DMS53 treated with DMSO at 0.1 percent for 48 hours (cell line): ENCODE measurements at regions not wholly inside any gene's neighbourhood (a gene's known extent, or its start where the extent isn't known, plus 50 kb on each side); places are given as distances from the start of the nearest gene placed in this dataset.

Experiments used
- DNase-seq: peaks from one replicate; lab custom pipeline; 2025; ENCODE audit not compliant: unreplicated experiment; lab: John Stamatoyannopoulos, UW

- DNase-seq = no peak
Measured at GRCh38 chr9:87320146-87320884, 177.4 kb upstream of the DAPK1 start.

DNA sequence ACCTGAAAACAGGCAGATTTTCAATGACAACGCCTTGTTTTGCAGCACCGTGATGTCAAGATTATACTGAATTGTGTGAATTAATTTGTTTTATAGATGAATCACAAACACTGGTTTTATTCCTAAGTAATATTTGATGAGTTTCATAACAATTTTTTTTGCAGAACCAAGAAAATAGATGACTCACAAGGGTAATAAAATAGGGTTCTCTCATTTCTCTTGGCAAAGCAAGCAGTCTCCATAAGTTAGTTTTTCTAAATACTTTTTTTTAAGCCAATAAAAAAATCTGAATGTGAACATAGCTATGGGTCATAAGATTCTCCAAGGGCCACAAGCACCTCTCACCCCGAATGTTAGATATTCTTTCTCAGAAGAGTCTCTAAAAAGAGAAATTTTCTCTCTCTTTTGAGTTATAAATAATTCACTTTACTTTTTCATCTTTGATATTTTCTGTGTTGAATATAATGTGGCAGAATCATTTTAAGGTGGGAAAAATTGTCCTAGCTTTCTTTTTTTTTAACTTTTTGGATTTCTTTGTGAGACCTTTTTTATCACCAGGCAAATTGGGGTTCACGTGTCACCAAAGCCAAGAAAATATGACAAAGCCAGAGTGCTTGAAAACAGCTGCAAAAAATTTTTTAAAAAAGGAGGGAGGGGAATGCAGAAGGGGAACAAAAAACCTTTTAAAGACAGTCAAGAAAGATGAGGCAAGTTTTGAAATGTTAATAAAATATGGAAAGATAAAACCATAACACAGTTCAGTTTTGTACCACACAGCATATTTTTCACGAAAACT is 174.6 kb upstream of the DAPK1 start:
- no peak for DNase-seq

DNA sequence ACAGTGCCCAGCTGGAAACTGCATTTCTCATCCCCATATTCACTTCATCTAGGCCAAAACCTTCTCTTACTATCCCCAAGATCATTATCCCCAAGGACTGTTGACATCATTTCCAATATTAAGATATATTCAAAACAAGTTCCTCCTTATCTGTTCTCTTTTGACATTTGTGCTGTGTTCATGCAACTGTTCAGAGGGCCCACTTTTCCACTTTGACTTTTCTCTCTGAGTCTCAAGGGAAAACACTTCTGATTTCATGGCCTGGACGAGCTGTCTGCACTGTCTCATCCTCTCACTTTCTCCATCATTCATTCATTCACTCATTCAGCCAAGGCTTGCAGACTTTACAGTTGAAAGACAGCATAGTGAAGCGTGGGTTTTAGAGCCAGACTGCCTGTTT is 173.7 kb upstream of the DAPK1 start:
- no peak for DNase-seq

DNA sequence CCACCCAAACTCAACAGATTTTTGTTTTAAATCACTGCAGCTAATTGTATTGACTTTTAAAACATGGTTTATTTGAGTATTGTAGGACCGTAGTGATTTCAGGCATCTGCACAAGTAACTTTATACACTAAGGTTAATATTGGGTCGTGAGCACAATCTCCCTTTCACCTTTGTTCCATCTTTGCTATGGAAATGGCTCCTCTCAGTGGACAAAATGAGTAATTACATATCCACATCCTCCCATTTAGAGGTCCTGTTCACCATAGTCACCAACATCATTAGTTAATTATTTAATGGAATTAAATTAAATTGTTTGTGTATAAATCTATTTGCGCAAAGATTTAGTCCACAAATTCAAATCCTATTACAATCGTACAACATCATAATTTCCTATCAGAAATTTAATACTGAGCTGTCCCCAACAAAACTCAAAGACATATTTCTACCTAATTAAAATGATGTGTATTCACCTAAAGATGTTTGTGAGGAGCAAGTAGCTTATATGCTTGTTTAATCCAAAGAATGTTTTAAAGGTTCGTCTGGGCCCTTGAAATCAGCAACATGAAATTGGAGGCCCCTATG is 173.0 kb upstream of the DAPK1 start:
- peak; percentile 45 for DNase-seq

DNA sequence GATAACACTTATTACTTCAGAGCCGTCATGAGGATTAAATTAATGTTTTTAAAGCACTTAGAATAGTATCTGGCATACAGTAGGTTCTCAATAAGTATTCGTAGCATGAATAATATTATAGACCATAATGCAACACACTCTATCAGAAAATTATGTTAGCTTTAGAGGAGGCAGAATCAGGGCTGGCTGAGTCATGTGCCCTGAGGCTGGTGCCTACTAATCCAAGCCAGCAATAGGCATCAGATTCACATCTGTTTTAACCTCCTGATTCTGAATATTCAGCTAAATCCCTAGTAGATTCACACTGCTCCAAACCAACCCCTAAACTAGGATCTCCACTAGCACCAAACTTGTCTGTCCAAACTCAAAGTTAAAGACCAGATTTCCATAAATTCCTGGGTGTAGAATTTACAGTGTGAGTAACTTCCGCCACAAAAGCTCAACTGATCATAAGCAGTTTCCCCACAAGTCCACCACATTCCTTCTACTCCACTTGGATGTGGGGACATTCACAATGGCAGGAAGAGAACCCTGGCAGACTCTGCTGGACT is 170.0 kb upstream of the DAPK1 start:
- DNase-seq = no peak

GRCh38 chr9:87333802-87334201 is 163.9 kb upstream of the DAPK1 start:
- DNase-seq = no peak

DNA sequence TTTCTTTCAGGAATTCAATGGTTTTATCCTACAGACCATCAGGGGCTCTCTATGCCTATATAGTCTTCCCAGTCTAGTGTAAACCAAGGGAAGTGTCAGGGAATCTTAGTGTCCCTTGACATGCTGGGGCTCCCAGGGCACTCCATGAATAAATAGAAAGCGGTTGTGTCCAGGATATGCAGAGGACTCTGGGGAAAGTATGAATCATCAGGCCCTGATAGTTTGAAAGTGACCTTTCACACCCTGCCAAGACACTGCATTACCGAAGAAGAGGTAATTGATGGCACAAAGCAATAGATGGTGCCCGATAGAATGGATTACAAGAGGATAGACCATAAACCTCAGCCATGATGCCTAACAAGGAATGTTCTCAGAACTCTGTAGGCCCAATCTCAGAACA is 163.3 kb upstream of the DAPK1 start:
- DNase-seq = no peak

- no peak for DNase-seq
Measured at GRCh38 chr9:87336407-87336806, 161.3 kb upstream of the DAPK1 start.

DNA sequence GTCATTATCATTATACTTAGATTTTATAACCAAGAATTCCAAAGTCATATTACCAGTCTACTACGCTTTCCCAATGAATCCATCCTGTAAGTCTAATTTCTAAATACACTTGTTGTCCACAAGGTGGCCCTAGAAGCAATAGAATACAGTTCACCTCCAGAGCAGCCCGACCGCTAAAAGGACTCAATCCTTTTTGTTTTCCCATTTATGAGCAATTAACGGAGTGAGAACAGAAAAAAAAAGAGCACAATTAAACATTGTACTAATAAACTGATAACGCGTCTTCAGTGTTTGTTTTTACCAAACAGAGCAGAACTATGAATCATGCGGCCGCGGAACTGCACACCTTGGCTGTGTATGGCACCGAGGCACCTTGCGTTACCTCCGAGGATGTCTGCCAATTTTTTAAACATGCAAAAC is 160.7 kb upstream of the DAPK1 start:
- DNase-seq = peak; percentile 63

DNA sequence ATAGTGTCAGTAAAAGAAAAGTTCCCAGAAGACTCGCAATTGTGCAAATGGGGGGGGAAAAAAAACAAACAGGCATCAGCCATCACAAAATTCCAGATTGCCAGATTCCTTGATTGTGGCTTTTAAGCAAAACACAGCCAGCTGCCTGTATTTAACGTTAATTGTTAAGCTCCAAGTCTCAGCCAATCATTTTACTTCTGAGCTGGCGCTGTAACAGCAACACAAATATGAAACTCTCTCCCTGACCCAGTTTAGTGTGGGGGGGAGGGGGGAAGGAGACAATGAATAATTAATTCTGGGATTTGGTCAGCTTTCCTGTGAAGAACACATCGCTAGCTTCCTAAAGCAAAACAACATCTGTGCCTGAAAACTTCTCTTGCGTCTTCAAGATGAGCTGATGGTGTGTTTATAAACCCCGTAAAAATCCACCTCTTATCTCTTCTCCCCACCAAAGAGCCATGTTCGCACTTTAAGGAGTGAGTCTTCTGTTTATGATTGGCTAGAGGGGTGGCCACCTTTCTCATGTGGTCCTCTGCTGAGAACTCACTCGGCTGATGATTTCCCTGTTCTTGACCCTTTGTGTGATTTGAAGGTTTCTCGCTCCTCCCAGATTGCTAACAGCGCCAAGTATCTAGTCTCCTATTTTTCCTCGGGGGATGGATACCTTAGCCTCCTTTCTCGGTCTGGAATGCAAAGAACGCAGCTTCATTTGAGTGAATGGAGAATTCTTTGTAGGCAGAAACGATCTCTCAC is 160.2 kb upstream of the DAPK1 start:
- DNase-seq = no peak

DNA sequence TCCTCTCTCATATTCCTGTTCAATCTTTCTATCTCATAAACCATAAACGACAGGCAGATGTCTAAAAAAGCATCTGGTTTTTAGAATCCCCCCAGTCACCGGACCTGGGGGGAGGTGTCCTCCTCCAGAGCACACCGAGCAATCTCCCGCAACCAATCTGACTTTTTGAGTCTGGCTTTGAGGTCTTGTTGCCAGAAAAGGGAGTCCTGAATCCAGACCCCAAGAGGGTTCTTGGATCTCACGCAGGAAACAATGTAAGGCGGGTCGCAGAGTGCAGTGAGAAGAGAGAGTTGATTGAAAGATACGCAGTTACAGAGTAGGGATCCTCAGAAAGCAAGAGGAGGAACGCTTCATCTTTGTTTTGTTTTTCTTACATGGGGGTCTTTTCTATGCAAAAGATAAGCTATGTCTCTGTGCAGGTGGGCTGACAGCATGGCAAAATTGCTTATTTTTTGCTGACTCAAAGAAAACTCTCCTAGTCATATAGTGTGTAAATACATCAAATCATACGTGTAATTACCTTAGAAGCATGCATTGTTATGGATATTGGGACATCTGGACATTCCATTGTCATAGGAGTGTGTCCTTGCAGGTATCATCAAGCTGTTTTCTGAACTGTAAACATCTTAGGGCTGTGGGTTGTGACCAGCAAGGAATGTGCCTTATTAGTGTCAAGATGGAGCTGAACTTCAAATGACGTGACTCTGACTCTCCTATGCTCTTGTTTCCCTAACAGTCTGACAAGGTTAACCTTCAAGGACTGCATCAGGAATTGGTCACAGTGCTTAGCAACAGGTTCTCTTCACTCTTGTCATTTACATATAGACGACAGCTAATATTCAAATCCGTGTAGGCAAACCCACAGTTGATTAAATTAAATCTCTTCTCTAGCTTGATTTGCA is 159.3 kb upstream of the DAPK1 start:
- no peak for DNase-seq

DNA sequence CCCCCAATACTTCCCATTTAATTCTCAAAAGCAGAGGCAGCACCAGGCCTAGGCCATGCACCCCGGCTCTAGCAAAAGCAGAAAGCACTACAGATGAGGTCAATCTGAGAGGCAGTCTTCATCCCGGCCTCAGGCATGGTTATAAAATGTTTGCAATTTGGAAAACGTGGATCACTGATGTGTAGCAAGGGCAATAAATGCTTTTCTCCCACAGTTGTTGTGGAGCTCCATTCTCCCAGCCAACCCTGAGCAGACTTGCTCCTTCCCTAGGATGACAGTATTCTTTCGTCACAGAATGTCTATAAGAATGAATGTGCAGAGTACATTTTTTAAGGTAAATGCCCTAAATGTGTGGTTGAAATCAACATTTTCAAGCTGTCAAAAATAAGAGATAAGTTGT is 157.3 kb upstream of the DAPK1 start:
- no peak for DNase-seq

DNA sequence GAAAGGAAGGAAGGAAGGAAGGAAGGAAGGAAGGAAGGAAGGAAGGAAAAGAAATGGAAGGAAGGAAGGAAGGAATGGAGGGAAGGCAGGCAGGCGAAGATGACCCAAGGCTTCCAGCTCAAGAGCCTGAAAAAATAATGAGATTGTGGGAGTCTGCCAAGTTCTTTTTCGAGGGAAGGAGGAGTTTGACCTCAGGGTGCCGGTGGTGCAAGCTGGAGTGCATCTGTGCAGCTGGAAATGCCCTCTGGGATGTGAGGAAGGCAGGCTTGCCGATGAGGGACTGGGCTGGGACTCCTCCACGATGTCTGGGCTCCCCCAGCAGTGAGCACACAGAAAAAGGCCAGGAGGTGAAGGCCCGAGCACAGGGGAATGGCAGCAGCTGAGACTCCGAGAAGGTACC is 154.9 kb upstream of the DAPK1 start:
- DNase-seq = no peak

DNA sequence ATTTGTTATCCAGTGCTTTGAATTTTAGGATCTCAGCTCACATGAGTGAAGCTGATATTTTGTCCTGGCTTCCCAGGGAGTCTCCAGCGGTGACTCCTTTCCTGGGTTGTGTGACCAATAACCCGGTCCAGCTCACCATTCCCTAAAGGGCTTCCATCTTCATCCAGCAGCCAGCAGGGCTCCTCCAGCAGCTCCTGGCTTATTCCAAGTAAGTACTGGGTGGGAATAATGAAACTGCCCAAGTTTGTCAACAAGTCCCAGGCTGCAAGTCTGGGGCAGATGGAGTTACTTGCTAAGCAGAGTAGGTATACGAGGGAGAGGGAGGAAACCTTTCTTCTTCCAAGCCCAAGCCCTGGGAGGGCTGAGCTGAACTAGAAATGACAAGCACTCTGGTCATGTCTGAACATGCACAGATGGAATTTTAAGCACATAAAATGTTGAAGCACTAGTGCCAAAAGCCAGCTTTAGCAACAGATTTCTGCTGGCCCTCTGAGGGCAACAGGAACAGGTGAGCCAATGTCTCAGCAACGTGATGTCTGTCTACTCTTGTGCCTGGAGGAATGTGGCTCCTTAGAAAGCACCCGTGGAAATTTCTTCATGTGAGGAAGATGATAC is 153.7 kb upstream of the DAPK1 start:
- DNase-seq = no peak

DNA sequence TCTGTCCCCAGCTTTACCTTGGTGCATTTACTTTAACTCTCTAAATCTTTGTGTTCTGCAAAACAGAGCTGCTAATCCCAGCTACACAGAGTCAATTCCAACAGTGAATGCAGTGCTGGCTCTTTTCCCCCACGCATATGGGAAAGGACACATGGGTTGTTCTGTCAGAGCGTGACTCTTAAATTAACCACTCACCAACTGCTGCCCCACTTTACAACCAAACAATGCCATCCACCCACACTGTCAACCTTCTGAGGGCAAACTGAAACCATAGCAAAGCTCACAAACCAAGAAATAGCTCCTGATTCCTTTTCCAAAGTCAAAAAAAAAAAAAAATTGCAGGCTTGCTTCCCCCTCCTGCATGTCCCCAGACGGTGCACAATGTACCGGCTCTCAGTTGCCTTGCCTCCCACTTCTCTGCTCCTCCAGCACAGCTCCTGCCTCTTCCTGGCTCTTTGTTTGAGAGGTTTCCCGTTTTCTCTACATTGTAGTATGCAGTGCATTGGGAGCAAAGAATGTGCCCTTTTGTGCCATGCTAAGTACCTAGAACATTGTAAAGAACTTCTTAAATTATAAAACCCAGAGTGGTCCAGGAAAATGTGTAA is 151.5 kb upstream of the DAPK1 start:
- no peak for DNase-seq

- no peak for DNase-seq
Measured at GRCh38 chr9:87350915-87351314, 146.8 kb upstream of the DAPK1 start.

DNA sequence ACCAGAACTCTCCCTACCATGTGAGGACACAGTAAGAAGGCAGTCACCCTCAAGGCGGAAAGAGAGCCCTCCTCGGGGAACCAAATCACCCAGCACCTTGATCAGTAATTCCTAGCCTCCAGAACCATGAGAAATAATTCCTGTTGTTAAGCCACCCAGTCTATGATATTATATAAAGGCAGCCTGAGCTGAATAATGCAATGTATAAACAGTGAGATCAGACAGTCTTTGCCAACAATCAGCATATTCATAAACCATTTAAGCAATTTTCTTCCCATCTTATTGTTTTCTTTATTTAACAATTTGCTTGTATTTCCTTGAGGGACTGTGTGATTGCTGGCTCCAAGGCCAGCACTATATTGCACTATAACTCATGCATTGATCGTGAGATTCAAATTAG is 144.4 kb upstream of the DAPK1 start:
- DNase-seq = no peak

DNA sequence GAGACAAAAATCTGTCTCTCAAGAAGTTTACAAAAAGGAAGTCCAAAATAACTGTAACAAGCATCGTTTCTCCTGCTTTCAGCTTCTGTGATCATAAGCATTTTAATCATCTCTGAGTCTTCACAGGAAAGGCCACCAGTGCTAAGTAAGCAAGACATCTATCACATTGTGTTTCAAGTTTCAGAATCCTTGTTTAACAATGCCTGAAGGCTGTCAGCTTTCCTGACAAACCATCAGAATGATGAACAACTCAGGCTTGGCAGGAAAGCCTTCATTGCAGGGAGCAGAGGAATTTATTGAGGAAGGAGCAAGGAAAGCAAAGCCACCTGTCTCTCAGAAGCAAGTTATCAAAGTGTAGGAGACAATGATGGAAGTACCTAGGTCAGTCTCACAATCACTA is 143.5 kb upstream of the DAPK1 start:
- no peak for DNase-seq

DNA sequence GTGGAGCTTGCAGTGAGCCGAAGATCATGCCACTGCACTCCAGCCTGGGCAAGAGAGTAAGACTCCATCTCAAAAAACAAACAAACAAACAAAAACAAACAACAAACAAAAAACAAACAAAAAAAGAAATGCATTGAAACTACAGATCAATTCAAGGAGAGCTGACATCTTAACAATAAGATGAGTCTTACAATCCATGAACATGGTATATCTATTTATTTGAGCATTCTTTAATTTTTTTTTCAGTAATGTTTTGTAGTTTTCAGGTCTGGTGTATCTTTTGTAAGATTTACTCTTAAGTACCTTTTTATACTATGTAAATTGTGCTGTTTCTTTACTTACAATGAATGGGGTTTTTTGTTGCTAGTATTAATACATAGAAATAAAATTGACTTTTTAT is 140.1 kb upstream of the DAPK1 start:
- no peak for DNase-seq
